ENCODE measurements at regions not wholly inside any gene's neighbourhood (a gene's known extent, or its start where the extent isn't known, plus 50 kb on each side); places are given as distances from the start of the nearest gene placed in this dataset.

GRCh38 chr16:22726868-22727267 is 87.1 kb upstream of the HS3ST2 start:
- H3K9me3 ChIP-seq, result no peaks in the 10 kb centered on the region
- H3K36me3 ChIP-seq, result no peaks in the 10 kb centered on the region
- no peak for DNase-seq
- H3K4me1 ChIP-seq, result peaks cover 0 to 13% (median 10%) of the 10 kb centered on the region in 4 donors
- no peak for TF ChIP-seq POLR2AphosphoS5 (IDR thresholded peaks at IDR 0.05)
- H3K4me3 ChIP-seq, result no peak overlapping the region
- 47 to 48% methylated on average over 1 of the region's 1 CpG for WGBS, 2 donors
- ATAC-seq (ENCODE audit: low FRiP score in 2 of 2), result no peak
- H3K27me3 ChIP-seq, result no peaks in the 10 kb centered on the region
- H3K27ac ChIP-seq, result no peak overlapping the region

DNA sequence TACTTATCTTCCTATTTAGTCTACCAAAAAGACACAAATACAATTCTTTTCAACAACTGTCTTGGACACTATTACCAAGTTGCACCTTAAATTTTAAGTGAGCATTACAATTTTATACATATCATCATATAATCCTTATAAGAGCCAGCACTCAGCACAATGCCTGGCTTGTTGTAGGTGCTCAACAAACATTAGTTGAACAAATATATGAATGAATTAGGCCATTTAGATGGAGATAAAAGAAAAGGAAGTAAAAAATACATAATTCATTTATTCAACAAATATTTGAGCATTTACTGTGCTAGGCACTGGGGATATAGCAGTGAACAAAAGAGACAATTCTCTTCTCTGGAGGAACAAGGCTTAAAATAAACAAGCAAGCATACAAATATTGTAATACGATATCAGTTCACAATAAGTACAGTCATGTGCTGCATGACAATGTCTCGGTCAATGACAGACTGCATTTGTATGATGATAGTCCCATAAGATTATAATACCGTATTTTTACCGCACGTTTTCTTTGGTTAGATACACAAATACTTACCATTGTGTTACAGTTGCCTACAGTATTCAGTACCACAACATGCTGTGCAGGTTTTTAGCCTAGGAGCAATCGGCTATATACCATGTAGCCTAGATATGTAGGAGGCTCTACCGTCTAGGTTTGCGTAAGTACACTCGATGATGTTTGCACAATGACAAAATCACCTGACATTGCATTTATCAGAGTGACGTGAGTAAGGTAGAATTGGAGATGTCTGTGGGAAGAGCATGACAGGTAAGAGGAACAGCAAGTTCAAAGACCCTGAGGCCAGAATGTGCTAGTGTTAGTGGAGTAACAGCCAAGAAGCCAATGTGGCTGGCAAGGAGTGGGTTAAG is 86.4 kb upstream of the HS3ST2 start:
- DNase-seq (no peak), ATAC-seq (ENCODE audit: low FRiP score in 2 of 2) (no peak)
- Histone ChIP-seq H3K4me1 (peaks cover 0 to 13% (median 10%) of the 10 kb centered on the region in 4 donors), H3K4me3 (no peak overlapping the region), H3K27ac (no peak overlapping the region), H3K36me3 (no peaks in the 10 kb centered on the region), H3K9me3 (no peaks in the 10 kb centered on the region), H3K27me3 (no peaks in the 10 kb centered on the region)
- WGBS, 2 donors, result 67 to 71% methylated on average over 10 of the region's 10 CpGs
- TF ChIP-seq POLR2AphosphoS5 (IDR thresholded peaks at IDR 0.05) (no peak), POLR2A (IDR thresholded peaks at IDR 0.05) (no peak), EP300 (IDR thresholded peaks at IDR 0.05) (no peak)
- TF ChIP-seq, protein P1, sequence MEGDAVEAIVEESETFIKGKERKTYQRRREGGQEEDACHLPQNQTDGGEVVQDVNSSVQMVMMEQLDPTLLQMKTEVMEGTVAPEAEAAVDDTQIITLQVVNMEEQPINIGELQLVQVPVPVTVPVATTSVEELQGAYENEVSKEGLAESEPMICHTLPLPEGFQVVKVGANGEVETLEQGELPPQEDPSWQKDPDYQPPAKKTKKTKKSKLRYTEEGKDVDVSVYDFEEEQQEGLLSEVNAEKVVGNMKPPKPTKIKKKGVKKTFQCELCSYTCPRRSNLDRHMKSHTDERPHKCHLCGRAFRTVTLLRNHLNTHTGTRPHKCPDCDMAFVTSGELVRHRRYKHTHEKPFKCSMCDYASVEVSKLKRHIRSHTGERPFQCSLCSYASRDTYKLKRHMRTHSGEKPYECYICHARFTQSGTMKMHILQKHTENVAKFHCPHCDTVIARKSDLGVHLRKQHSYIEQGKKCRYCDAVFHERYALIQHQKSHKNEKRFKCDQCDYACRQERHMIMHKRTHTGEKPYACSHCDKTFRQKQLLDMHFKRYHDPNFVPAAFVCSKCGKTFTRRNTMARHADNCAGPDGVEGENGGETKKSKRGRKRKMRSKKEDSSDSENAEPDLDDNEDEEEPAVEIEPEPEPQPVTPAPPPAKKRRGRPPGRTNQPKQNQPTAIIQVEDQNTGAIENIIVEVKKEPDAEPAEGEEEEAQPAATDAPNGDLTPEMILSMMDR (IDR thresholded peaks at IDR 0.05), result no peak

- no peaks in the 10 kb centered on the region for H3K9me3 ChIP-seq
- TF ChIP-seq POLR2A (IDR thresholded peaks at IDR 0.05) (no peak), POLR2AphosphoS5 (IDR thresholded peaks at IDR 0.05) (no peak), EP300 (IDR thresholded peaks at IDR 0.05) (no peak)
- TF ChIP-seq, protein P1 (IDR thresholded peaks at IDR 0.05), result no peak
- DNase-seq, result no peak
- H3K27ac ChIP-seq, result no peak overlapping the region
- peaks cover 0 to 13% (median 10%) of the 10 kb centered on the region in 4 donors for H3K4me1 ChIP-seq
- H3K36me3 ChIP-seq, result no peaks in the 10 kb centered on the region
- 20 to 27% methylated on average over 4 of the region's 4 CpGs for WGBS, 2 donors
- H3K27me3 ChIP-seq, result no peaks in the 10 kb centered on the region
- H3K4me3 ChIP-seq, result no peak overlapping the region
- ATAC-seq (ENCODE audit: low FRiP score in 2 of 2), result no peak
Measured at GRCh38 chr16:22728167-22728836, 85.7 kb upstream of the HS3ST2 start.

DNA sequence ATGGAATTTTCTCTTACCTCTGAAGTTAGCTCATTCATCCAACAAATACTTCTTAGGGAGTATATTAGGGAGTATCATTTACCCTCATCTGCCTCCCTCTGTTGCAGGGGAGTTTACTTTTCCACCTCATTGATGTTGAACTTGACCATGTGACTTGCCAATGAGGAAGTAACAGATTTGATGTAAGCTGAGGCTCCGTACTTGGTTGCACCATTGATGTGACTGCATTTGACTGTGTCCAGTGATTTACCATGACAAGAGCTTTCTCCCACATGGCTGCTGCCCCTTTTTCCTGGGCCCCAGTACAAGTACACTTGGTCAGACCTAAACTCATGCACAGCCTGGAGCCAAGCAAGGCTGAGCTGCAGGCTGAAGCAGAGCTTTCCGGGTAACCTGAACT is 81.6 kb upstream of the HS3ST2 start:
- Histone ChIP-seq H3K4me3 (no peak overlapping the region), H3K36me3 (no peaks in the 10 kb centered on the region), H3K4me1 (peaks cover 0 to 13% (median 10%) of the 10 kb centered on the region in 4 donors), H3K27ac (no peak overlapping the region), H3K9me3 (no peaks in the 10 kb centered on the region), H3K27me3 (no peaks in the 10 kb centered on the region)
- no peak for ATAC-seq (ENCODE audit: low FRiP score in 2 of 2)
- WGBS, 2 donors, result 78 to 82% methylated on average over 2 of the region's 2 CpGs
- no peak for DNase-seq
- TF ChIP-seq POLR2A (IDR thresholded peaks at IDR 0.05) (no peak), EP300 (IDR thresholded peaks at IDR 0.05) (no peak), POLR2AphosphoS5 (IDR thresholded peaks at IDR 0.05) (no peak)
- TF ChIP-seq, protein P1 (IDR thresholded peaks at IDR 0.05), result no peak

DNA sequence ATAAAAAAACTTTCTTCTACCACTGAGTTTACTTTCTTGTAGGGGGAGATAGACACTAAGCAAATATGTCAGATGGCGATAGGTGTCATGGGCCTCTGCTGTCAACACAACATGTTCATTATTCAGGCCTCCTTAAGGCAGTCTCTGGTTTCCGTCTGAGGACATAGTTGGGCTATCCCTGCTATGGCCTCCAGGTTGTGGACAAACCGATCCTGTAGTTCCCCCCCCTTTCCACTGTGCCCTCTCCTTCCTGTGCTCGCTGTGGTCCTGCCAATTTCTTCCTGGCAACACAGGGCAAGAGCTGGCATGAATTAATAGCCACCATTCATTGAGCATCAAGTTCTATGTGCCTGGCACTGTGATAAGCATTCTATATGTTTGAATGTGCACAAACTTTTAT is 81.0 kb upstream of the HS3ST2 start:
- ATAC-seq (ENCODE audit: low FRiP score in 2 of 2) (no peak), DNase-seq (no peak)
- H3K27ac ChIP-seq, result no peak overlapping the region
- TF ChIP-seq POLR2AphosphoS5 (IDR thresholded peaks at IDR 0.05) (no peak), POLR2A (IDR thresholded peaks at IDR 0.05) (no peak), EP300 (IDR thresholded peaks at IDR 0.05) (no peak)
- TF ChIP-seq, protein P1 (IDR thresholded peaks at IDR 0.05), result no peak
- WGBS, 2 donors, result 74 to 78% methylated on average over 4 of the region's 4 CpGs
- H3K36me3 ChIP-seq, result no peaks in the 10 kb centered on the region
- H3K4me1 ChIP-seq, result peaks cover 0 to 9% (median 7%) of the 10 kb centered on the region in 4 donors
- H3K9me3 ChIP-seq, result no peaks in the 10 kb centered on the region
- H3K4me3 ChIP-seq, result no peak overlapping the region
- no peaks in the 10 kb centered on the region for H3K27me3 ChIP-seq

Measured in upper lobe of left lung (tissue), 6 donors.